MCF 10A (cell line): ENCODE measurements at regions not wholly inside any gene's neighbourhood (a gene's known extent, or its start where the extent isn't known, plus 50 kb on each side); places are given as distances from the start of the nearest gene placed in this dataset.

Experiments
- BruUV-seq: library from RNA; stranded (reverse); fragments of 400-500 nt; replicated peaks from 2 replicates; lab custom pipeline; 2021; lab: Mats Ljungman, UMichigan
- CTCF ChIA-PET: fragments of 300-600 bp; sonication (Branson Sonifier 250); formaldehyde crosslinking; extraction: SDS; loops from one replicate; lab custom pipeline; 2021; ENCODE audit warnings: antibody characterized with exemption, inconsistent platforms; lab: Yijun Ruan, JAX
- POLR2A ChIA-PET: fragments of 300-600, 350-650 bp; sonication (Branson Sonifier 250); formaldehyde crosslinking; extraction: SDS; loops from one replicate; lab custom pipeline; 2020; ENCODE audit warnings: antibody characterized with exemption, inconsistent platforms; lab: Yijun Ruan, JAX
- DNase-seq: peaks from one replicate; pipeline ENCODE4 v3.0.0-alpha.2; 2018; ENCODE audit not compliant: unreplicated experiment
- H3K27ac Mint-ChIP-seq: one replicate; pipeline ENCODE4 v1.8.0; 2022; ENCODE audit warnings: mild to moderate bottlenecking, low read depth, mixed read lengths; ENCODE audit not compliant: unreplicated experiment
- H3K27me3 Mint-ChIP-seq: one replicate; pipeline ENCODE4 v1.8.0; 2022; ENCODE audit warnings: mixed read lengths; ENCODE audit not compliant: insufficient read depth, unreplicated experiment
- H3K36me3 Mint-ChIP-seq: one replicate; pipeline ENCODE4 v1.8.0; 2022; ENCODE audit warnings: mild to moderate bottlenecking, moderate library complexity, mixed read lengths; ENCODE audit not compliant: insufficient read depth, unreplicated experiment
- H3K4me1 Mint-ChIP-seq: one replicate; pipeline ENCODE4 v1.8.0; 2022; ENCODE audit warnings: mixed read lengths; ENCODE audit not compliant: insufficient read depth, unreplicated experiment
- H3K4me3 Mint-ChIP-seq: one replicate; pipeline ENCODE4 v1.8.0; 2022; ENCODE audit warnings: mild to moderate bottlenecking, moderate library complexity, mixed read lengths; ENCODE audit not compliant: unreplicated experiment
- H3K9me3 Mint-ChIP-seq: one replicate; pipeline ENCODE4 v1.8.0; 2022; ENCODE audit warnings: mixed read lengths; ENCODE audit not compliant: unreplicated experiment
- CTCF ChIP-seq: fragments of 200-600 bp; IDR thresholded peaks from one replicate; pipeline ENCODE4 v1.8.0; 2022; ENCODE audit warnings: antibody characterized with exemption, mild to moderate bottlenecking; ENCODE audit not compliant: unreplicated experiment
- intact Hi-C: fragments of 100-400 bp; cut with micrococcal nuclease; formaldehyde crosslinking; loops from 2 replicates; pipeline ENCODE4 v1.14.1; 2022

- no TSS peak for BruUV-seq
- H3K27me3 Mint-ChIP-seq = no peaks in the 10 kb centered on the region
Measured at GRCh38 chr2:74735009-74735408, 81.0 kb downstream of the SEMA4F start.

GRCh38 chr2:74735564-74735963 is 81.5 kb downstream of the SEMA4F start:
- Mint-ChIP-seq H3K4me3 (no peak overlapping the region), H3K27me3 (no peaks in the 10 kb centered on the region), H3K27ac (no peak overlapping the region), H3K9me3 (peaks cover 16% of the 10 kb centered on the region), H3K4me1 (peaks cover 18% of the 10 kb centered on the region), H3K36me3 (no peaks in the 10 kb centered on the region)
- ChIA-PET POLR2A (interaction anchor here (1.1 kb wide), 1 partner anchor 138 kb away, joined by 3 read pairs; no protein-coding TSS in a partner anchor), CTCF (interaction anchor here (0.6 to 1.5 kb wide), 9 partner anchors 9 to 141 kb away, joined by 3 to 5 read pairs (median 3); no protein-coding TSS in a partner anchor)
- BruUV-seq = no TSS peak
- TF ChIP-seq CTCF = no peak
- intact Hi-C loops = no loop called here
- no peak for DNase-seq

More at GRCh38 chr2:74735009-74735408, 81.0 kb downstream of the SEMA4F start:
- Mint-ChIP-seq H3K4me1 (peaks cover 13% of the 10 kb centered on the region), H3K27ac (no peak overlapping the region), H3K36me3 (no peaks in the 10 kb centered on the region), H3K9me3 (peaks cover 16% of the 10 kb centered on the region), H3K4me3 (no peak overlapping the region)
- POLR2A ChIA-PET = interaction anchor here (1.1 kb wide), 1 partner anchor 138 kb away, joined by 3 read pairs; no protein-coding TSS in a partner anchor
- no peak for DNase-seq
- no peak for TF ChIP-seq CTCF
- intact Hi-C loops = no loop called here
- CTCF ChIA-PET = interaction anchor here (0.6 to 1.2 kb wide), 6 partner anchors 8 to 140 kb away, joined by 3 to 5 read pairs (median 4); no protein-coding TSS in a partner anchor

GRCh38 chr2:74736589-74736988 is 82.5 kb downstream of the SEMA4F start:
- Mint-ChIP-seq H3K4me3 (no peak overlapping the region), H3K4me1 (peaks cover 27% of the 10 kb centered on the region), H3K36me3 (no peaks in the 10 kb centered on the region), H3K9me3 (peaks cover 16% of the 10 kb centered on the region), H3K27me3 (no peaks in the 10 kb centered on the region), H3K27ac (peak overlapping the region; percentile 7)
- CTCF ChIA-PET = interaction anchor here (1.1 to 1.5 kb wide), 3 partner anchors 46 to 140 kb away, joined by 3 to 4 read pairs (median 3); no protein-coding TSS in a partner anchor
- intact Hi-C loops = no loop called here
- no TSS peak for BruUV-seq
- DNase-seq = no peak
- POLR2A ChIA-PET = interaction anchor here (0.5 kb wide), 1 partner anchor 11 kb away, joined by 3 read pairs; no protein-coding TSS in a partner anchor
- TF ChIP-seq CTCF = no peak

GRCh38 chr2:74738586-74738985 is 84.5 kb downstream of the SEMA4F start:
- no peak overlapping the region for H3K27ac Mint-ChIP-seq
- no TSS peak for BruUV-seq
- TF ChIP-seq CTCF = no peak
- DNase-seq = no peak
- H3K9me3 Mint-ChIP-seq = peaks cover 16% of the 10 kb centered on the region
- H3K4me3 Mint-ChIP-seq = no peak overlapping the region
- H3K27me3 Mint-ChIP-seq = no peaks in the 10 kb centered on the region
- no peaks in the 10 kb centered on the region for H3K36me3 Mint-ChIP-seq
- ChIA-PET CTCF (interaction anchor here (0.6 to 5.4 kb wide), 4 partner anchors 24 to 138 kb away, joined by 3 to 44 read pairs (median 33); no protein-coding TSS in a partner anchor), POLR2A (interaction anchor here (1.2 to 8.3 kb wide), 3 partner anchors 16 to 137 kb away, joined by 3 to 123 read pairs (median 20); partner anchors contain the start of gene HK2)
- peaks cover 32% of the 10 kb centered on the region for H3K4me1 Mint-ChIP-seq
- intact Hi-C loops = no loop called here
